IMR-90 (cell line): ENCODE measurements at regions not wholly inside any gene's neighbourhood (a gene's known extent, or its start where the extent isn't known, plus 50 kb on each side); places are given as distances from the start of the nearest gene placed in this dataset.

ENCODE experiments used
- ATAC-seq: fragments of 200-7000 bp; cut with Tn5 transposase; 2 replicates; pipeline ENCODE4 v1.9.1; 2020; ENCODE audit warnings: low read depth, mild to moderate bottlenecking, moderate library complexity
- BruUV-seq: library from RNA; stranded (reverse); fragments of 400-500 nt; replicated peaks from 2 replicates; lab custom pipeline; 2021; lab: Mats Ljungman, UMichigan
- CTCF ChIA-PET: fragments of 300-600 bp; formaldehyde crosslinking; extraction: SDS; loops from one replicate; lab custom pipeline; 2021; ENCODE audit warnings: antibody characterized with exemption; lab: Yijun Ruan, JAX
- POLR2A ChIA-PET: fragments of 300-600 bp; sonication (Branson Sonifier 250); formaldehyde crosslinking; loops from one replicate; lab custom pipeline; 2022; ENCODE audit warnings: antibody characterized with exemption; ENCODE audit not compliant: unreplicated experiment; lab: Charles Lee
- DNase-seq: peaks from one replicate; pipeline ENCODE4 v3.0.0; 2013
- H2AFZ ChIP-seq: replicated peaks from 2 replicates; pipeline ENCODE3; 2013; ENCODE audit warnings: low read length, mild to moderate bottlenecking; ENCODE audit not compliant: poor library complexity
- H2AK5ac ChIP-seq: 2 replicates; pipeline ENCODE4 v1.6.1; 2013; ENCODE audit warnings: low read depth, low read length, inconsistent platforms
- H2AK9ac ChIP-seq: replicated peaks from 2 replicates; pipeline ENCODE3; 2013; ENCODE audit warnings: mild to moderate bottlenecking, low read depth, low read length, moderate library complexity; ENCODE audit not compliant: poor library complexity
- H2BK120ac ChIP-seq: 2 replicates; pipeline ENCODE4 v1.6.1; 2013; ENCODE audit warnings: low read depth, low read length, inconsistent platforms
- H2BK15ac ChIP-seq: 3 replicates; pipeline ENCODE4 v1.6.1; 2013; ENCODE audit warnings: low read depth, low read length, inconsistent platforms
- H2BK20ac ChIP-seq: 2 replicates; pipeline ENCODE4 v1.6.1; 2013; ENCODE audit warnings: low read depth, mild to moderate bottlenecking, inconsistent platforms, low read length, moderate library complexity
- H2BK5ac ChIP-seq: 2 replicates; pipeline ENCODE4 v1.6.1; 2013; ENCODE audit warnings: mild to moderate bottlenecking, low read depth, low read length, inconsistent platforms; ENCODE audit not compliant: poor library complexity, severe bottlenecking
- H3K14ac ChIP-seq: replicated peaks from 2 replicates; pipeline ENCODE4 v1.6.1; 2013; ENCODE audit warnings: low read depth, low read length, inconsistent platforms
- H3K18ac ChIP-seq: 2 replicates; pipeline ENCODE4 v1.6.1; 2013; ENCODE audit warnings: low read depth, low read length, control low read depth
- H3K23ac ChIP-seq: 2 replicates; pipeline ENCODE4 v1.6.1; 2013; ENCODE audit warnings: low read depth, low read length, inconsistent platforms
- H3K27ac ChIP-seq: 2 replicates; pipeline ENCODE4 v1.5.1; 2013; ENCODE audit warnings: mild to moderate bottlenecking, control low read depth, low read length; ENCODE audit not compliant: insufficient read depth
- H3K27me3 ChIP-seq: 2 replicates; pipeline ENCODE4 v1.6.1; 2013; ENCODE audit warnings: low read length; ENCODE audit not compliant: control insufficient read depth, insufficient read depth
- H3K36me3 ChIP-seq: 2 replicates; pipeline ENCODE4 v1.6.1; 2013; ENCODE audit warnings: low read length, mixed read lengths; ENCODE audit not compliant: control insufficient read depth, insufficient read depth
- H3K4ac ChIP-seq: 2 replicates; pipeline ENCODE4 v1.6.1; 2013; ENCODE audit warnings: low read depth, low read length, inconsistent platforms
- H3K4me1 ChIP-seq: 2 replicates; pipeline ENCODE4 v1.6.1; 2013; ENCODE audit warnings: low read length, mixed read lengths; ENCODE audit not compliant: control insufficient read depth, insufficient read depth
- H3K4me2 ChIP-seq: 2 replicates; pipeline ENCODE4 v1.6.1; 2013; ENCODE audit warnings: low read depth, mild to moderate bottlenecking, control low read depth, low read length, moderate library complexity
- H3K4me3 ChIP-seq: 2 replicates; pipeline ENCODE4 v1.5.1; 2013; ENCODE audit warnings: low read depth, mild to moderate bottlenecking, control low read depth, low read length, moderate library complexity; ENCODE audit not compliant: insufficient read depth
- H3K56ac ChIP-seq: 2 replicates; pipeline ENCODE4 v1.6.1; 2013; ENCODE audit warnings: low read length, inconsistent platforms; ENCODE audit not compliant: insufficient read depth; ENCODE audit errors: extremely low read depth
- H3K79me1 ChIP-seq, 2 experiments: 2 replicates each; pipeline ENCODE4 v1.6.1; 2013; ENCODE audit warnings: low read length in 2 of 2, inconsistent platforms in 1 of 2, low read depth in 1 of 2
- H3K9ac ChIP-seq: 2 replicates; pipeline ENCODE4 v1.6.1; 2013; ENCODE audit warnings: low read depth, low read length, control low read depth
- H3K9me1 ChIP-seq: 2 replicates; pipeline ENCODE4 v1.6.1; 2013; ENCODE audit warnings: low read length, inconsistent platforms; ENCODE audit not compliant: insufficient read depth
- H3K9me3 ChIP-seq: 2 replicates; pipeline ENCODE4 v1.6.1; 2013; ENCODE audit warnings: low read length; ENCODE audit not compliant: control insufficient read depth, insufficient read depth
- H4K20me1 ChIP-seq: 2 replicates; pipeline ENCODE4 v1.6.1; 2013; ENCODE audit warnings: low read length, inconsistent platforms; ENCODE audit not compliant: insufficient read depth
- H4K5ac ChIP-seq: 2 replicates; pipeline ENCODE4 v1.6.1; 2013; ENCODE audit warnings: mild to moderate bottlenecking, low read depth, low read length, control low read depth
- H4K8ac ChIP-seq, 2 experiments: 2 replicates each; pipeline ENCODE4 v1.6.1; 2013; ENCODE audit warnings: low read depth in 2 of 2, low read length in 2 of 2, control low read depth in 1 of 2, inconsistent platforms in 1 of 2
- H4K91ac ChIP-seq: 2 replicates; pipeline ENCODE4 v1.6.1; 2013; ENCODE audit warnings: low read depth, low read length, inconsistent platforms; ENCODE audit not compliant: insufficient read depth
- BHLHE40 ChIP-seq: fragments of 150-350 bp; IDR thresholded peaks from 2 replicates; pipeline ENCODE4 v1.6.1; 2016; ENCODE audit warnings: mild to moderate bottlenecking, low read depth, low read length
- FOS ChIP-seq: fragments of 150-350 bp; IDR thresholded peaks from 2 replicates; pipeline ENCODE4 v1.6.1; 2016; ENCODE audit warnings: low read depth, low read length
- MAZ ChIP-seq: IDR thresholded peaks from 2 replicates; pipeline ENCODE4 v1.6.1; 2012; ENCODE audit warnings: low read depth, mild to moderate bottlenecking, low read length, improper control_type of control experiment, moderate library complexity, borderline replicate concordance
- POLR2A ChIP-seq: IDR thresholded peaks from 2 replicates; pipeline ENCODE4 v1.6.1; 2012; ENCODE audit warnings: mild to moderate bottlenecking, low read depth, low read length
- SMC3 ChIP-seq: fragments of 150-350 bp; IDR thresholded peaks from 2 replicates; pipeline ENCODE4 v1.6.1; 2016; ENCODE audit warnings: low read depth, mild to moderate bottlenecking, antibody characterized with exemption, low read length, moderate library complexity
- WGBS, 2 experiments: methylation state at CpG; one replicate each; pipeline versions ENCODE4 v1.1.5 to v1.1.7; 2013; ENCODE audit warnings: missing lambda C conversion rate in 2 of 2; ENCODE audit not compliant: insufficient read length in 1 of 2; ENCODE audit errors: extremely low coverage in 2 of 2; 5-methylcytosine and 5-hydroxymethylcytosine counted together
- dilution Hi-C: fragments of 300-500 bp; cut with HindIII; formaldehyde crosslinking; loops from one replicate; pipeline ENCODE4 v1.14.3; 2018; ENCODE audit warnings: low sequenced_read_pairs; ENCODE audit not compliant: unreplicated experiment
- in situ Hi-C: fragments of 300-500 bp; cut with MboI; formaldehyde crosslinking; loops from 3 replicates; pipeline ENCODE4 v1.14.3; 2019; ENCODE audit warnings: low sequenced_read_pairs, inconsistent platforms, mixed read lengths
- intact Hi-C: fragments of 100-400 bp; cut with micrococcal nuclease; formaldehyde crosslinking; loops from 2 replicates; pipeline ENCODE4 v1.10.0; 2022
- TF ChIP-seq, protein P1 (sequence below): fragments of 150-350 bp; IDR thresholded peaks from 2 replicates; pipeline ENCODE4 v1.6.1; 2017; ENCODE audit warnings: mild to moderate bottlenecking, antibody characterized with exemption, low read length, low read depth

GRCh38 chr2:128447538-128447995 is 128.9 kb upstream of the HS6ST1 start:
- no peak overlapping the region for H2AFZ ChIP-seq
- no peak overlapping the region for H3K18ac ChIP-seq
- H3K9me3 ChIP-seq, result no peaks in the 10 kb centered on the region
- no peak overlapping the region for H4K5ac ChIP-seq
- no peaks in the 10 kb centered on the region for H3K36me3 ChIP-seq
- H2BK15ac ChIP-seq, result no peak overlapping the region
- no peak overlapping the region for H2AK5ac ChIP-seq
- no peak overlapping the region for H3K56ac ChIP-seq
- no peaks in the 10 kb centered on the region for H4K20me1 ChIP-seq
- H2BK120ac ChIP-seq, result no peak overlapping the region
- dilution Hi-C loops (no loop called here), intact Hi-C loops (no loop called here), in situ Hi-C loops (no loop called here)
- no peaks in the 10 kb centered on the region for H3K9me1 ChIP-seq
- no peak overlapping the region for H3K23ac ChIP-seq
- CTCF ChIA-PET, result no interaction called here
- H3K4ac ChIP-seq, result no peak overlapping the region
- ATAC-seq, result no peak
- no peak overlapping the region for H3K9ac ChIP-seq
- no peak overlapping the region for H4K91ac ChIP-seq
- no peaks in the 10 kb centered on the region for H3K79me1 ChIP-seq
- no peak overlapping the region for H2AK9ac ChIP-seq
- H2BK20ac ChIP-seq, result no peak overlapping the region
- no TSS peak for BruUV-seq
- peaks cover 6% of the 10 kb centered on the region; the same call in 1 of the 2 replicates for H3K4me1 ChIP-seq
- no CpG with 5 or more reads among the region's 7 CpGs for WGBS, 2 experiments
- H3K27ac ChIP-seq, result no peak overlapping the region
- H3K14ac ChIP-seq, result no peak overlapping the region
- no peak overlapping the region for H3K4me3 ChIP-seq
- peaks cover 2% of the 10 kb centered on the region; the same call in 1 of the 2 replicates for H3K27me3 ChIP-seq
- no peak for DNase-seq
- H4K8ac ChIP-seq, result no peak overlapping the region
- no peak for TF ChIP-seq FOS
- TF ChIP-seq POLR2A, result no peak
- TF ChIP-seq MAZ, result no peak
- TF ChIP-seq SMC3, result no peak
- no peak for TF ChIP-seq BHLHE40
- TF ChIP-seq, protein P1, sequence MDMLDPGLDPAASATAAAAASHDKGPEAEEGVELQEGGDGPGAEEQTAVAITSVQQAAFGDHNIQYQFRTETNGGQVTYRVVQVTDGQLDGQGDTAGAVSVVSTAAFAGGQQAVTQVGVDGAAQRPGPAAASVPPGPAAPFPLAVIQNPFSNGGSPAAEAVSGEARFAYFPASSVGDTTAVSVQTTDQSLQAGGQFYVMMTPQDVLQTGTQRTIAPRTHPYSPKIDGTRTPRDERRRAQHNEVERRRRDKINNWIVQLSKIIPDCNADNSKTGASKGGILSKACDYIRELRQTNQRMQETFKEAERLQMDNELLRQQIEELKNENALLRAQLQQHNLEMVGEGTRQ, result no peak
- no peak overlapping the region for H2BK5ac ChIP-seq
- POLR2A ChIA-PET, result no interaction called here
- H3K4me2 ChIP-seq, result no peak overlapping the region
